T-helper 17 cell (primary cell): ENCODE measurements at regions not wholly inside any gene's neighbourhood (a gene's known extent, or its start where the extent isn't known, plus 50 kb on each side); places are given as distances from the start of the nearest gene placed in this dataset.

ENCODE experiments used
- ATAC-seq: fragments of 150-1000 bp; cut with Tn5 transposase; 2 replicates; pipeline ENCODE4 v1.10.0; 2021; ENCODE audit warnings: mild to moderate bottlenecking, moderate library complexity
- DNase-seq, 3 donors: peaks; one replicate each; pipeline versions ENCODE4 v3.0.0 to v3.0.0-alpha.2; 2020 to 2021
- H3K9me3 ChIP-seq: one replicate; pipeline ENCODE4 v1.7.0; 2013; ENCODE audit warnings: low read length, mild to moderate bottlenecking; ENCODE audit not compliant: control insufficient read depth, poor library complexity, severe bottlenecking
- H3K27ac Mint-ChIP-seq: one replicate; pipeline ENCODE4 v1.8.0; 2022; ENCODE audit warnings: mild to moderate bottlenecking, moderate library complexity, mixed read lengths
- H3K27me3 Mint-ChIP-seq: one replicate; pipeline ENCODE4 v1.8.0; 2022; ENCODE audit warnings: mixed read lengths
- H3K36me3 Mint-ChIP-seq: one replicate; pipeline ENCODE4 v1.8.0; 2022; ENCODE audit warnings: low read depth, mixed read lengths
- H3K4me1 Mint-ChIP-seq: one replicate; pipeline ENCODE4 v1.8.0; 2022; ENCODE audit warnings: mild to moderate bottlenecking, mixed read lengths
- H3K4me3 Mint-ChIP-seq: one replicate; pipeline ENCODE4 v1.8.0; 2022; ENCODE audit warnings: mild to moderate bottlenecking, moderate library complexity, mixed read lengths

DNA sequence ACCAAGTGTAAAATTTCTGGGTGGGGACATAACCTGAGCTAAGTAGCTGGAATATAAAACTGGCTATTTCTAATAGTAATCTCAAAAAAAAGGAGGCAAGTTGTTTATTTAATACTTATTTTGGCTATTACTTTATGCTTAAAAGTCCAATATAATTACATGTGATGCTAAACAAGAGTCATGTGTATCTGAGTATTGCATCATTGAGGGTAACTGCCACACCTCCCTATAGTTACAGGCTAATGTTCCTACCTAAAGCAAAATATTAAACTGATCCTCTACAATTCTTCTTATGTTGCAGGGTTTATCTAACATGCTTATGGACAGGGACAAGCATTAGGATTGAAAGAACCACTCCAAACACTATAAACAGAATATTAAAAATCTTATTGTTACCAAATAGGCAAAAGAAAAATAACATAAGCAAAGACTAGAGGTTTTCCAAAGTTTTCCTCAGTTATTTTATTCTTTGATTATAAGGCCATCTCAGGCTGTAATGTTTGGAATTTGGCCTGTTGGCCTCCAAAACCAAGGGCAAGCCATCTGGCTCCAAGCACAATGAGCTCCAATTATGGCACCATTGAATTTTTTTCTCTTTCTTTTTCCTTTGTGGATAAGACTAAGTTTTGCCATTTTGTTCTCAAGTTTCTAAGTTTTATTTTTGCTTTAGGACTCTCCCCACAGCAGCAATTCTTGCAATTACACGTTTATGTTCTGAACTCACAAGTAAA, 75.8 kb upstream of the ABI3BP start:
- ATAC-seq (no peak), DNase-seq (no peak)
- Mint-ChIP-seq H3K4me3 (no peak overlapping the region), H3K27me3 (peaks cover 43% of the 10 kb centered on the region), H3K4me1 (peaks cover 4% of the 10 kb centered on the region), H3K27ac (no peak overlapping the region), H3K36me3 (no peaks in the 10 kb centered on the region)
- no peaks in the 10 kb centered on the region for H3K9me3 ChIP-seq

DNA sequence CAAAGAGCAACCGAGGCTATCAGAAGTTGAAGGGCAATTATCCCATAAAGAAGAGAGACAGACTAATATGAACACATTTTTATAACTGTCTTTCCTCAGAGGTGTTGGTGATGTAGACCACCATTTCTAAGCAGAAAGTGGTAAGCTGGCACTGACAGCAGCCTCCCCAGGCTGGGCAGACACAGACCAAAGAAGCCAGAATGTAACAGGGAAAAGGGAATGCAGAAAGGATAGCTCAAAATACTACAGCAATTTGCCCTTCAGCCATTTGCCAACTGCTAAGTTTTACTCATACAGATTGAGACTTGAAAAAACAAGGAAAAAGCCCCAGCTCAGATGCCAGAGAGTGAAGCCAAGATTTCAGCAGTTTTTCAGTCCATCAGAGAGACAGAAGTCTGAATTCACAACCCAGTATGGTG, 73.5 kb upstream of the ABI3BP start:
- Mint-ChIP-seq H3K27ac (no peak overlapping the region), H3K36me3 (no peaks in the 10 kb centered on the region), H3K4me3 (no peak overlapping the region), H3K4me1 (peaks cover 4% of the 10 kb centered on the region), H3K27me3 (peaks cover 44% of the 10 kb centered on the region)
- DNase-seq, result no peak
- no peaks in the 10 kb centered on the region for H3K9me3 ChIP-seq
- no peak for ATAC-seq

DNA sequence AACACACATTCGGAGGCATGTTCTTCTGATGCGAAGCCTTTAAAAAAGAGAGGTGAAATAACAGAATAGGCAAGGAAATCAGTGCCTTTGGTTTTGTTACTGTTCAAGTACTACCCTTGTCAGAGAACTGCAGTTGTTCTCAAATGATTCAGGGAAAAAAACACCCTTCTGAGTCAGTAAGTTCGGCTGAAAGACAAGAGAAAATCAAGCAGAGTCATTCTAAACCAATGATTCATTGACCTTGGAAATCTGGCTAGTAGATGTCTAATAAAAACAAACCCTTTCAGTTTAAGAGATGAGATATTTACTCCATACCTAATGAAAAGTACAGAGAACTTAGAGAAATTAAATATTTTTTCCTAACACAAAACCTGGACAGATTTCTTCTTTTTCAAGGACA, 72.7 kb upstream of the ABI3BP start:
- peaks cover 1% of the 10 kb centered on the region for H3K4me1 Mint-ChIP-seq
- H3K36me3 Mint-ChIP-seq, result no peaks in the 10 kb centered on the region
- ATAC-seq, result no peak

DNA sequence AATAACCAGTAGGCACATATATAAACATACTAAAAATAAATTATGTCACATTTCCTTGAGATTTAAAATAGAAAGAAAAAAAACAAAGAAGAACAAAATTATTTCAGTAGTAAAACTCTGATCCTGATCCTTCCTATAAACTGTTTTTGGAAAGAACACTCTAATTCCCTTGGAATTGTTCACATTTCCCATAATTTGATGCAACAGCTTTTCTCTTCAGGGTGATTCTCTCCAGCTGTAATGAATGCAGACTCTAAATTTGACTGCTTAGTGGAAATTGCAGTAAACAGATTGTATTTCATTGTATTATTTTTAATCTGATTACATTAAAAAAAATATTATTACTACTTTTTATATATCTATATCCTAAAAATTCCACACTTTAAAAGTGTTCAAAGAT, 70.2 kb upstream of the ABI3BP start:
- Mint-ChIP-seq H3K36me3 (no peaks in the 10 kb centered on the region), H3K4me1 (no peaks in the 10 kb centered on the region), H3K4me3 (no peak overlapping the region), H3K27ac (no peak overlapping the region), H3K27me3 (peaks cover 26% of the 10 kb centered on the region)
- H3K9me3 ChIP-seq, result no peaks in the 10 kb centered on the region
- DNase-seq (no peak), ATAC-seq (no peak)

More for the DNA sequence above, 72.7 kb upstream of the ABI3BP start:
- Mint-ChIP-seq H3K27ac (no peak overlapping the region), H3K4me3 (no peak overlapping the region), H3K27me3 (peaks cover 40% of the 10 kb centered on the region)
- no peak for DNase-seq
- no peaks in the 10 kb centered on the region for H3K9me3 ChIP-seq

DNA sequence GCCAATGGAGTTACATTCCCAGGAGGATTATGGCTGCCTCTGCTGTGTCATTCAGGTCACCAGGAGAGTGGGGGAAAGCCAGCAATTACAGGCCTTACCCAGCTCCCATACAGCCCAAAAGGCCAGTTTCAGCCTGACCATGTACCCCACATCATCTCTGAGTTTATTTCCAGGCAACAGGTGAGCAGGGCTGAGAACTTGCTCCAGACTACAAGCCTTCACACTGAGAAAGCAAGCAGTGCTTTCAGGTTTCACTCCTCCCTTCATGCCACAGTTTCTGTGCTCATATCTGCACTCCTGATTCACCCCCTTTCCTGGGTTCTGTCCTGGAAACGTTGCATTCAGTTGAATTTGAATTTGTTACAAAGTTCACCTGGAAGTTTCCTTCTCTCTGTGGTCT, 68.1 kb upstream of the ABI3BP start:
- Mint-ChIP-seq H3K36me3 (no peaks in the 10 kb centered on the region), H3K27me3 (peaks cover 21% of the 10 kb centered on the region), H3K4me1 (no peaks in the 10 kb centered on the region), H3K27ac (no peak overlapping the region), H3K4me3 (no peak overlapping the region)
- DNase-seq (no peak), ATAC-seq (no peak)
- peaks cover 3% of the 10 kb centered on the region for H3K9me3 ChIP-seq

DNA sequence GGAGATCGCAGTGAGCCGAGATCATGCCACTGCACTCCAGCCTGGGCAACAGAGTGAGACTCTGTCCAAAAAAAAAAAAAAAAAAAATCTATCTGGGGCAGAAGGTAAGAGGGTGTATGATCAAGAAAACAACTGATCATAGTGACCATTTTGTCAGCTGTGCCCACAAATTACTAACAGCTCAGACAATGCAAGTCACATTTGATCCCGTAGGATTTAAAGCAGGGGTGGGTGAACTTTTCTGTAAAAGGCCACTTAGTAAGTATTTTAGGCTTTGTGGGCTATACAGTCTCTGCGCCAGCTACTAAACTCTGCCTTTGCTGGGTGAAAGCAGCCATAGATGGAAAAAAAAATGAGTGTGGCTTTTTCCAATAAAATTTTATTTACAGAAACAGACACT, 57.6 kb upstream of the ABI3BP start:
- no peaks in the 10 kb centered on the region for H3K36me3 Mint-ChIP-seq
- no peak overlapping the region for H3K4me3 Mint-ChIP-seq
- ATAC-seq, result no peak
- H3K27me3 Mint-ChIP-seq, result peaks cover 6% of the 10 kb centered on the region
- no peaks in the 10 kb centered on the region for H3K4me1 Mint-ChIP-seq
- no peak overlapping the region for H3K27ac Mint-ChIP-seq
- DNase-seq, result no peak
- no peaks in the 10 kb centered on the region for H3K9me3 ChIP-seq

DNA sequence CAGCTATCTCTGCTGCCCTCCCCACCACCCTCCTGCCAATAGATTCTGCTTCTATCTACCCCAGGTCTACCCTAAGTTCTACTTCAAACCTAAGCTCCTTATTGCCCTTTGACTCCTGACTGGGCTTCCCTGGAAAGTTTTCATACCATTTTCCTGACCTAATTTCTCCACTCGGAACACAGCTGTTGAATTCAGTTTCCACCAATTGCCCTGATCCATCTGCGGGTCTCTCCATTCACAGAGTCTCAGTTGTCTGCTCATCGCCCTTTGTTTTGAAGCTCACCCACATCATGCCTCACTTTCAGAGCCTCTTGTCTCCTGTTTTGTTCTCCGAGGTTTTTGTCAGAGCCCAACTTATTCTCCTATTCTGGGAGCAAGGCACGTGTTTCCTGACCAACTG, 56.8 kb upstream of the ABI3BP start:
- Mint-ChIP-seq H3K27me3 (peaks cover 6% of the 10 kb centered on the region), H3K27ac (no peak overlapping the region), H3K36me3 (no peaks in the 10 kb centered on the region), H3K4me1 (no peaks in the 10 kb centered on the region), H3K4me3 (no peak overlapping the region)
- ATAC-seq, result no peak
- DNase-seq, result no peak
- no peaks in the 10 kb centered on the region for H3K9me3 ChIP-seq

DNA sequence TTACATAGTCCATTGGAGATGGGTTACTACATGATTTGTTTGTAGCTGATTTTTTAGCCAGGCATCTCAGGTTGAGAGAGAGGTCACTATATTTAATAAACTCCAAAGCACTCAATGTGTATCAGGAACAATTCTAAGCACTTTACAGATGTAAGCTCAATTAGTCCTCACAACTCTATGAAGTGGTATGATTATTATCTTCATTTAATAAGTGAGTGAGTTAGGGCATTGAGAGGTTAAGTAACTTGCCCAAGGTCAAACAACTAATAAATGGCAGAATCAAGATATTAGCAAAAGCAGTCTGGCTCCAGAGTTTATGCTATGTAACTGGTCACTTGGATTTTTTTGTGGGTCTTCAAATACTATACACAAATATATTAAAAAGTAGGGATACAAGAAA, 56.3 kb upstream of the ABI3BP start:
- no peak for DNase-seq
- H3K4me1 Mint-ChIP-seq, result no peaks in the 10 kb centered on the region
- no peak overlapping the region for H3K4me3 Mint-ChIP-seq
- no peaks in the 10 kb centered on the region for H3K36me3 Mint-ChIP-seq
- H3K27ac Mint-ChIP-seq, result no peak overlapping the region
- H3K27me3 Mint-ChIP-seq, result peaks cover 6% of the 10 kb centered on the region
- ATAC-seq, result no peak
- no peaks in the 10 kb centered on the region for H3K9me3 ChIP-seq

DNA sequence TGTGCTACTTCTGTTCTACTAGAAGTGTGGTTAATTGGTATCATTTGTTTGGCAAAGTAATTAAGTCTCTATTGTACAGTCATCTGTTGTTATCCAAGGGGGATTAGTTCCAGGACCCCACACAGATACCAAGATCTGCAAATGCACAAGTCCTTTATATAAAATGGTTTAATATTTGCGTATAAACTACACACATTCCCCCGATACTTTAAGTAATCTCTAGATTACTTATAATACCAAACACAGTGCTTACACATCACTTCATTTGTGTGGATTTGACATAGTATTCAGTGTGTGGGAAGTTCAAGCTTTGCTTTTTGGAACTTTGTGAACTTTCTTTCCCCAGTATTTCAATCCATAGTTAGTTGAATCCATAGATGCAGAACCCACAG, 50.5 kb upstream of the ABI3BP start:
- no peaks in the 10 kb centered on the region for H3K4me1 Mint-ChIP-seq
- H3K27me3 Mint-ChIP-seq, result peaks cover 10% of the 10 kb centered on the region
- H3K27ac Mint-ChIP-seq, result no peak overlapping the region
- no peak overlapping the region for H3K4me3 Mint-ChIP-seq
- no peaks in the 10 kb centered on the region for H3K9me3 ChIP-seq
- H3K36me3 Mint-ChIP-seq, result no peaks in the 10 kb centered on the region
- ATAC-seq, result no peak
- DNase-seq, result no peak

DNA sequence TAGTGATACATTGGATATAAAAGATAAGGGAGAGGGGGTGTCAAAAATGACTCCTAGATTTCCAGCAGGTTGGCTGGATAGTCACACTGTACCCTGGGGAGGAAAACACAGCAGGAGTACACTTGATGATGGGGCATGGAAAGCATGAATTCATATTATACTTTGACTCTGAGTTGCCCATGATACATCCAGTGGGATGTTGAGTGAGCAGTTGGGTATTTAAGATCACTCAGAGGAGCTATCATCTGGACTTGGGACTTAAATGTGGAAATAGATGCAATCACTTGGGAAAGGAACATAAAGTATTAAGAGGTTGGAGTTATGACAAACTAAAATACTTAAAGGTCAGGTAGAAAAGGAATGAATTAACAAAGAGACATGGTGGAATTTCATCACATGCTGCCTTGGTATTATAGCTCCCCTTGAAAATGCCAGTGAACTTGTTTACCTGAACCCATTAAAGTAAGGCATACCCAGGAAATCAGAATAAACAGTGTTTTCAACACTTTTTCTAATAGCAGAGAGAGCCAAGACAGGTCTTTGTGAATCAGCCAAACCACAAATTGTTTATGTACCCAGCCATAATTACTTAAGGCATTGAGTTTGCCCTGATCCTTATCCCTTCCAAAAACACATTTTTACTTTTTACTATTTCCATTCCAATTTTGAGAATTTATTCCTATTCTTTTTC, 49.9 kb upstream of the ABI3BP start:
- no peaks in the 10 kb centered on the region for H3K9me3 ChIP-seq
- peaks cover 8% of the 10 kb centered on the region for H3K27me3 Mint-ChIP-seq
- DNase-seq (no peak), ATAC-seq (no peak)
- H3K4me1 Mint-ChIP-seq, result no peaks in the 10 kb centered on the region
- H3K4me3 Mint-ChIP-seq, result no peak overlapping the region
- H3K36me3 Mint-ChIP-seq, result no peaks in the 10 kb centered on the region
- no peak overlapping the region for H3K27ac Mint-ChIP-seq
